Astrocyte (in vitro differentiated cells and primary cell): ENCODE measurements at regions not wholly inside any gene's neighbourhood (a gene's known extent, or its start where the extent isn't known, plus 50 kb on each side); places are given as distances from the start of the nearest gene placed in this dataset.

Source experiments
- DNase-seq: peaks from one replicate; pipeline ENCODE4 v3.0.0-alpha.2; 2010; ENCODE audit warnings: low read depth
- FAIRE-seq: peaks from 2 replicates; lab custom pipeline; 2011; peaks lifted over from hg19 to GRCh38; lab: Jason Lieb, UNC
- H2AFZ ChIP-seq: 2 replicates; pipeline ENCODE4 v1.6.0; 2012; ENCODE audit warnings: low read depth, low read length, inconsistent platforms
- H3K27ac ChIP-seq: 2 replicates; pipeline ENCODE4 v1.5.1; 2011; ENCODE audit warnings: low read depth, low read length, inconsistent platforms
- H3K27me3 ChIP-seq: 2 replicates; pipeline ENCODE4 v1.6.0; 2011; ENCODE audit warnings: low read length, inconsistent platforms; ENCODE audit not compliant: insufficient read depth
- H3K36me3 ChIP-seq: 2 replicates; pipeline ENCODE4 v1.5.1; 2011; ENCODE audit warnings: low read length, inconsistent platforms; ENCODE audit not compliant: insufficient read depth
- H3K4me1 ChIP-seq: 2 replicates; pipeline ENCODE4 v1.5.1; 2011; ENCODE audit warnings: low read length, inconsistent platforms; ENCODE audit not compliant: insufficient read depth
- H3K4me2 ChIP-seq: 2 replicates; pipeline ENCODE4 v1.6.0; 2012; ENCODE audit warnings: low read length, inconsistent platforms
- H3K4me3 ChIP-seq: 2 replicates; pipeline ENCODE4 v1.5.1; 2011; ENCODE audit warnings: low read depth, mild to moderate bottlenecking, low read length, inconsistent platforms; ENCODE audit not compliant: insufficient read depth
- H3K79me2 ChIP-seq: 2 replicates; pipeline ENCODE4 v1.6.0; 2012; ENCODE audit warnings: mild to moderate bottlenecking, low read length, inconsistent platforms; ENCODE audit not compliant: insufficient read depth
- H3K9ac ChIP-seq: 2 replicates; pipeline ENCODE4 v1.6.0; 2012; ENCODE audit warnings: mild to moderate bottlenecking, low read length, inconsistent platforms
- H3K9me3 ChIP-seq: 2 replicates; pipeline ENCODE4 v1.5.1; 2012; ENCODE audit warnings: low read depth, mild to moderate bottlenecking, low read length, inconsistent platforms; ENCODE audit not compliant: insufficient read depth
- H4K20me1 ChIP-seq: 2 replicates; pipeline ENCODE4 v1.6.0; 2012; ENCODE audit warnings: low read length, inconsistent platforms; ENCODE audit not compliant: insufficient read depth
- H3K27ac Mint-ChIP-seq: one replicate; pipeline ENCODE4 v1.8.0; 2021; ENCODE audit warnings: mild to moderate bottlenecking, mixed read lengths; ENCODE audit not compliant: unreplicated experiment
- H3K27me3 Mint-ChIP-seq: one replicate; pipeline ENCODE4 v1.8.0; 2021; ENCODE audit warnings: low read depth, mixed read lengths; ENCODE audit not compliant: unreplicated experiment
- H3K36me3 Mint-ChIP-seq: one replicate; pipeline ENCODE4 v1.8.0; 2021; ENCODE audit warnings: low read depth, mixed read lengths; ENCODE audit not compliant: unreplicated experiment
- H3K4me1 Mint-ChIP-seq: one replicate; pipeline ENCODE4 v1.8.0; 2021; ENCODE audit warnings: low read depth, mixed read lengths; ENCODE audit not compliant: unreplicated experiment
- H3K4me3 Mint-ChIP-seq: one replicate; pipeline ENCODE4 v1.8.0; 2021; ENCODE audit warnings: mild to moderate bottlenecking, moderate library complexity, mixed read lengths; ENCODE audit not compliant: unreplicated experiment
- H3K9me3 Mint-ChIP-seq: one replicate; pipeline ENCODE4 v1.8.0; 2021; ENCODE audit warnings: mild to moderate bottlenecking, mixed read lengths; ENCODE audit not compliant: unreplicated experiment
- CTCF ChIP-seq: IDR thresholded peaks from 2 replicates; pipeline ENCODE4 v1.5.1; 2011; ENCODE audit warnings: low read depth, mild to moderate bottlenecking, inconsistent platforms, low read length, moderate library complexity; ENCODE audit not compliant: insufficient read depth
- EZH2 ChIP-seq: IDR thresholded peaks from 2 replicates; pipeline ENCODE4 v1.6.1; 2012; ENCODE audit warnings: mild to moderate bottlenecking, low read length, inconsistent platforms; ENCODE audit not compliant: insufficient read depth

- Mint-ChIP-seq H3K4me3 (no peak overlapping the region), H3K36me3 (no peaks in the 10 kb centered on the region), H3K4me1 (no peaks in the 10 kb centered on the region), H3K27me3 (peaks cover 25% of the 10 kb centered on the region), H3K27ac (no peak overlapping the region), H3K9me3 (no peaks in the 10 kb centered on the region)
- Histone ChIP-seq H3K4me3 (no peak overlapping the region), H3K4me2 (no peak overlapping the region), H3K36me3 (no peaks in the 10 kb centered on the region), H3K27ac (no peak overlapping the region), H4K20me1 (no peaks in the 10 kb centered on the region), H3K79me2 (no peaks in the 10 kb centered on the region), H3K4me1 (peaks cover 5% of the 10 kb centered on the region), H3K27me3 (peaks cover 2% of the 10 kb centered on the region), H3K9me3 (no peaks in the 10 kb centered on the region), H3K9ac (no peak overlapping the region), H2AFZ (no peak overlapping the region)
- TF ChIP-seq CTCF: no peak
- TF ChIP-seq EZH2: no peak
- FAIRE-seq (no peak), DNase-seq (no peak)
These were observed 52.0 kb upstream of the RPL11 start for GRCh38 chr1:23639460-23640095.

- Histone ChIP-seq H2AFZ (no peak overlapping the region), H3K4me2 (no peak overlapping the region), H3K4me3 (no peak overlapping the region), H3K27ac (no peak overlapping the region), H3K9ac (no peak overlapping the region), H3K36me3 (no peaks in the 10 kb centered on the region), H3K9me3 (no peaks in the 10 kb centered on the region), H4K20me1 (no peaks in the 10 kb centered on the region), H3K79me2 (no peaks in the 10 kb centered on the region), H3K27me3 (no peaks in the 10 kb centered on the region), H3K4me1 (peaks cover 5% of the 10 kb centered on the region)
- FAIRE-seq: no peak
- peaks cover 18% of the 10 kb centered on the region for H3K27me3 Mint-ChIP-seq
- H3K27ac Mint-ChIP-seq: no peak overlapping the region
- H3K9me3 Mint-ChIP-seq: no peaks in the 10 kb centered on the region
- no peaks in the 10 kb centered on the region for H3K36me3 Mint-ChIP-seq
- DNase-seq: no peak
- H3K4me3 Mint-ChIP-seq: peak overlapping the region; percentile 36
- no peaks in the 10 kb centered on the region for H3K4me1 Mint-ChIP-seq
- TF ChIP-seq CTCF: no peak
- TF ChIP-seq EZH2: no peak
These were observed 52.8 kb upstream of the RPL11 start for GRCh38 chr1:23638786-23639241.

GRCh38 chr1:23638188-23638619, 53.4 kb upstream of the RPL11 start:
- Mint-ChIP-seq H3K4me1 (no peaks in the 10 kb centered on the region), H3K36me3 (no peaks in the 10 kb centered on the region), H3K4me3 (no peak overlapping the region), H3K27ac (no peak overlapping the region), H3K27me3 (peaks cover 15% of the 10 kb centered on the region), H3K9me3 (no peaks in the 10 kb centered on the region)
- Histone ChIP-seq H3K9me3 (no peaks in the 10 kb centered on the region), H3K36me3 (no peaks in the 10 kb centered on the region), H3K4me3 (no peak overlapping the region), H3K9ac (no peak overlapping the region), H4K20me1 (no peaks in the 10 kb centered on the region), H3K27me3 (no peaks in the 10 kb centered on the region), H2AFZ (no peak overlapping the region), H3K79me2 (no peaks in the 10 kb centered on the region), H3K4me1 (peaks cover 5% of the 10 kb centered on the region), H3K4me2 (no peak overlapping the region), H3K27ac (no peak overlapping the region)
- DNase-seq: no peak
- TF ChIP-seq CTCF (no peak), EZH2 (no peak)
- no peak for FAIRE-seq
